Neural progenitor cell (in vitro differentiated cells): ENCODE measurements at regions not wholly inside any gene's neighbourhood (a gene's known extent, or its start where the extent isn't known, plus 50 kb on each side); places are given as distances from the start of the nearest gene placed in this dataset.

Source experiments
- DNase-seq: peaks from one replicate; pipeline ENCODE4 v3.0.0-alpha.2; 2016; ENCODE audit warnings: low spot score
- H2AFZ ChIP-seq: fragments of 200-600 bp; sonication (generic); replicated peaks from 2 replicates; pipeline ENCODE4 v1.6.1; 2016; ENCODE audit warnings: antibody characterized with exemption
- H3F3A ChIP-seq: fragments of 200-600 bp; sonication (generic); 2 replicates; pipeline ENCODE4 v1.6.1; 2016; ENCODE audit warnings: antibody characterized with exemption, low read depth
- H3K27ac ChIP-seq: fragments of 200-600 bp; sonication (generic); 2 replicates; pipeline ENCODE4 v1.5.1; 2016; ENCODE audit warnings: mild to moderate bottlenecking
- H3K27me3 ChIP-seq: fragments of 200-600 bp; sonication (generic); 2 replicates; pipeline ENCODE4 v1.6.1; 2016; ENCODE audit warnings: mild to moderate bottlenecking, moderate library complexity
- H3K36me3 ChIP-seq: fragments of 200-600 bp; sonication (generic); 2 replicates; pipeline ENCODE4 v1.5.1; 2016
- H3K4me1 ChIP-seq: fragments of 200-600 bp; sonication (generic); 2 replicates; pipeline ENCODE4 v1.6.1; 2016; ENCODE audit warnings: mixed run types
- H3K4me2 ChIP-seq: fragments of 200-600 bp; sonication (generic); 2 replicates; pipeline ENCODE4 v1.6.1; 2016
- H3K4me3 ChIP-seq: fragments of 200-600 bp; sonication (generic); 2 replicates; pipeline ENCODE4 v1.5.1; 2016
- H3K79me2 ChIP-seq: fragments of 200-600 bp; sonication (generic); 2 replicates; pipeline ENCODE4 v1.6.1; 2016; ENCODE audit warnings: low read depth
- H3K9ac ChIP-seq: fragments of 200-600 bp; sonication (generic); 2 replicates; pipeline ENCODE4 v1.6.1; 2016
- H3K9me3 ChIP-seq: fragments of 200-600 bp; sonication (generic); 2 replicates; pipeline ENCODE4 v1.5.1; 2016; ENCODE audit warnings: low read depth
- H4K20me1 ChIP-seq: fragments of 200-600 bp; sonication (generic); 2 replicates; pipeline ENCODE4 v1.6.1; 2016; ENCODE audit warnings: low read depth
- H3K27ac Mint-ChIP-seq: 3 replicates; pipeline ENCODE4 v1.8.0; 2021; ENCODE audit warnings: mixed read lengths
- H3K27me3 Mint-ChIP-seq: 2 replicates; pipeline ENCODE4 v1.8.0; 2022; ENCODE audit warnings: low read depth, mild to moderate bottlenecking, inconsistent platforms, moderate library complexity, mixed read lengths; ENCODE audit not compliant: insufficient read depth
- H3K36me3 Mint-ChIP-seq: 3 replicates; pipeline ENCODE4 v1.8.0; 2021; ENCODE audit warnings: mixed read lengths
- H3K4me1 Mint-ChIP-seq: 3 replicates; pipeline ENCODE4 v1.8.0; 2021; ENCODE audit warnings: mixed read lengths
- H3K4me3 Mint-ChIP-seq: 3 replicates; pipeline ENCODE4 v1.8.0; 2021; ENCODE audit warnings: mild to moderate bottlenecking, moderate library complexity, mixed read lengths
- H3K9me3 Mint-ChIP-seq: 3 replicates; pipeline ENCODE4 v1.8.0; 2020; ENCODE audit warnings: mixed read lengths
- EZH2 ChIP-seq: fragments of 200-600 bp; sonication (generic); IDR thresholded peaks from 2 replicates; pipeline ENCODE4 v1.6.1; 2017; ENCODE audit warnings: antibody characterized with exemption, mild to moderate bottlenecking, moderate library complexity
- EZH2phosphoT487 ChIP-seq: fragments of 200-600 bp; sonication (generic); IDR thresholded peaks from 2 replicates; pipeline ENCODE4 v1.6.1; 2017; ENCODE audit warnings: antibody characterized with exemption
- TF ChIP-seq, protein P1 (sequence below): fragments of 200-600 bp; sonication (generic); IDR thresholded peaks from 2 replicates; pipeline ENCODE4 v1.5.1; 2017; ENCODE audit warnings: antibody characterized with exemption, mild to moderate bottlenecking

DNA sequence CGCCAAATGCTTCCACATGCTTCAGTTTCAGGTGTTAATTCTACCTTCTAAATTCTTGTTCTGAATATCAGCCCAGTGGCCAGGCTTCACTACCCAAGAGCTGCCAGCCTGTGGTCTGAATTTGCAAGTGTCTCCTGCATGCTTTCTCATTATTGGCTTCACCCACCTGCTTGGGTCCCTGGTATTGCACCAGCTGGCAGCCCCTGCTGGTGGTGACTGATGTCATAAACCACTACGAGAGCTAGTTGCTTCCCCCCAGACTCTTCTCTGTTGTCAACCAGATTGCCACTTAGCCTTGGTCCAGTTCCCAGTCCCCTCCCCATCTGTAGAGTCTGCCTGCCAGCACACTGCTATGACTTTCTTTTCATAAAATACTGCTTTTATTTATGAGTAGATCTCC lies 197.7 kb upstream of the DUSP10 start:
- no peak overlapping the region for H3K27ac ChIP-seq
- TF ChIP-seq EZH2 (no peak), EZH2phosphoT487 (no peak)
- TF ChIP-seq, protein P1, sequence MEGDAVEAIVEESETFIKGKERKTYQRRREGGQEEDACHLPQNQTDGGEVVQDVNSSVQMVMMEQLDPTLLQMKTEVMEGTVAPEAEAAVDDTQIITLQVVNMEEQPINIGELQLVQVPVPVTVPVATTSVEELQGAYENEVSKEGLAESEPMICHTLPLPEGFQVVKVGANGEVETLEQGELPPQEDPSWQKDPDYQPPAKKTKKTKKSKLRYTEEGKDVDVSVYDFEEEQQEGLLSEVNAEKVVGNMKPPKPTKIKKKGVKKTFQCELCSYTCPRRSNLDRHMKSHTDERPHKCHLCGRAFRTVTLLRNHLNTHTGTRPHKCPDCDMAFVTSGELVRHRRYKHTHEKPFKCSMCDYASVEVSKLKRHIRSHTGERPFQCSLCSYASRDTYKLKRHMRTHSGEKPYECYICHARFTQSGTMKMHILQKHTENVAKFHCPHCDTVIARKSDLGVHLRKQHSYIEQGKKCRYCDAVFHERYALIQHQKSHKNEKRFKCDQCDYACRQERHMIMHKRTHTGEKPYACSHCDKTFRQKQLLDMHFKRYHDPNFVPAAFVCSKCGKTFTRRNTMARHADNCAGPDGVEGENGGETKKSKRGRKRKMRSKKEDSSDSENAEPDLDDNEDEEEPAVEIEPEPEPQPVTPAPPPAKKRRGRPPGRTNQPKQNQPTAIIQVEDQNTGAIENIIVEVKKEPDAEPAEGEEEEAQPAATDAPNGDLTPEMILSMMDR, result no peak
- H3K4me3 Mint-ChIP-seq, result no peak overlapping the region
- H3K27ac Mint-ChIP-seq, result no peak overlapping the region
- H3K36me3 Mint-ChIP-seq, result no peaks in the 10 kb centered on the region
- H4K20me1 ChIP-seq, result no peaks in the 10 kb centered on the region
- no peak overlapping the region for H2AFZ ChIP-seq
- peaks cover 4% of the 10 kb centered on the region for H3K4me1 Mint-ChIP-seq
- no peaks in the 10 kb centered on the region for H3K4me1 ChIP-seq
- no peak overlapping the region for H3K4me2 ChIP-seq
- no peaks in the 10 kb centered on the region for H3K27me3 ChIP-seq
- H3F3A ChIP-seq, result no peaks in the 10 kb centered on the region
- H3K27me3 Mint-ChIP-seq, result peaks cover 2% of the 10 kb centered on the region
- no peaks in the 10 kb centered on the region for H3K79me2 ChIP-seq
- H3K4me3 ChIP-seq, result no peak overlapping the region
- H3K9ac ChIP-seq, result no peak overlapping the region
- H3K36me3 ChIP-seq, result no peaks in the 10 kb centered on the region
- no peak for DNase-seq
- no peaks in the 10 kb centered on the region for H3K9me3 Mint-ChIP-seq
- H3K9me3 ChIP-seq, result no peaks in the 10 kb centered on the region

DNA sequence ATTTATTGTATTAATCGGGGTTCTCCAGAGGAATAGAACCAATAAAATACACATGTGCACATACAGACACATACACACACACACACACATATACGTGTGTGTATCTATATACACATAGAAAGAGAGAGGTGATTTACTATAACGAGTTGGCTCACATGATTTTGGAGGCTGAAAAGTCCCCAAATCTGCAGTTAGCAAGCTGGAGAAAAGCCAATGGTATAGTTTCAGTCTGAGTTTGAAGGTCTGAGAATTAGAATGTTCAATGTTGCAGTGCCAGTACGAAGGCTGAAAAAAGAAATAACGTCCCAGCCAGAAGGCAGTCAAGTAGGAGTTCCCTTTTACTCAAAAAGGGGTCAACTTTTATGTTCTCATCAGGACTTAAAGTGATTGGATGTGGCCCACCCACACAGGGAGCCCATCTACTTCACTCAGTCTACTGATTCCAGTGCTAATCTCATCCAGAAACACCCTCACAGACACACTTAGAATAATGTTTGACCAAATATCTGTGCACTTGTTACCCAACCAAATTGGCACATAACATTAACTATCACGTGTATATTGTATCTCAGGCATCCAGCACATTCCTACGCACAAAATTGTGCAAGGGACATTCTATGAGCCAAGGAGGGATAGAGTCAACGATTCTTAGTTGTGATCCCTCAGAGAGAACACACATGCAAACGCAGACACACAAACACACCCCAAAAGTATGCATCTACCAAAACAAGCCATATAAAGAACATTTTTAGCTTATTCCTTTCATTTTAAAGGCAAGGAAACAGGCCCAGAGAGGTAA lies 195.5 kb upstream of the DUSP10 start:
- no peaks in the 10 kb centered on the region for H4K20me1 ChIP-seq
- H3K4me1 ChIP-seq, result no peaks in the 10 kb centered on the region
- no peak overlapping the region for H3K27ac ChIP-seq
- no peaks in the 10 kb centered on the region for H3K36me3 ChIP-seq
- H3F3A ChIP-seq, result no peaks in the 10 kb centered on the region
- H3K36me3 Mint-ChIP-seq, result no peaks in the 10 kb centered on the region
- TF ChIP-seq EZH2phosphoT487, result no peak
- TF ChIP-seq, protein P1, result no peak
- no peak for TF ChIP-seq EZH2
- H3K9me3 Mint-ChIP-seq, result peaks cover 10% of the 10 kb centered on the region
- H3K9ac ChIP-seq, result no peak overlapping the region
- H3K27ac Mint-ChIP-seq, result no peak overlapping the region
- no peaks in the 10 kb centered on the region for H3K79me2 ChIP-seq
- no peak overlapping the region for H3K4me3 Mint-ChIP-seq
- H3K27me3 Mint-ChIP-seq, result peaks cover 2% of the 10 kb centered on the region
- no peaks in the 10 kb centered on the region for H3K27me3 ChIP-seq
- no peak for DNase-seq
- H3K4me2 ChIP-seq, result no peak overlapping the region
- H2AFZ ChIP-seq, result no peak overlapping the region
- H3K4me1 Mint-ChIP-seq, result peaks cover 4% of the 10 kb centered on the region
- H3K4me3 ChIP-seq, result no peak overlapping the region
- no peaks in the 10 kb centered on the region for H3K9me3 ChIP-seq

DNA sequence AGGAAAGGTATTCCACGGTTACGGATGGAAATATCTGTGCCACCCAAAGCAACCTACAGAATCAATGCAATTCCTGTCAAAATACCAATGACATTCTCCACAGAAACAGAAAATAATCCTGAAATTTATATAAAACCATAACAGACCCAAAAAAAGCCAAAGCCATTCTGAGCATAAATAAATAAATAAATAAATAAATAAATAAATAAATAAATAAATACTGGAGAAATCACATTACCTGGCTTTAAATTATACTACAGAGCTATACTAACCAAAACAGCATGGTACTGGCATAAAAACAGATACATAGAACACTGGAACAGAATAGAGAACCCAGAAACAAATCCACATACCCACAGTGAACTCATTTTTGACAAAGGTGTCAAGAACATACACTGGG lies 191.9 kb upstream of the DUSP10 start:
- no peak for TF ChIP-seq EZH2phosphoT487
- TF ChIP-seq EZH2, result no peak
- TF ChIP-seq, protein P1, result no peak
- Mint-ChIP-seq H3K9me3 (peaks cover 10% of the 10 kb centered on the region), H3K27me3 (peaks cover 3% of the 10 kb centered on the region), H3K27ac (no peak overlapping the region), H3K4me1 (no peaks in the 10 kb centered on the region), H3K4me3 (no peak overlapping the region), H3K36me3 (no peaks in the 10 kb centered on the region)
- Histone ChIP-seq H3K27me3 (no peaks in the 10 kb centered on the region), H3K4me3 (no peak overlapping the region), H2AFZ (no peak overlapping the region), H3K9me3 (no peaks in the 10 kb centered on the region), H3K4me1 (no peaks in the 10 kb centered on the region), H3K79me2 (no peaks in the 10 kb centered on the region), H3K4me2 (no peak overlapping the region), H3K27ac (no peak overlapping the region), H3F3A (no peaks in the 10 kb centered on the region), H4K20me1 (no peaks in the 10 kb centered on the region), H3K36me3 (no peaks in the 10 kb centered on the region), H3K9ac (no peak overlapping the region)
- DNase-seq, result no peak
